ENCODE measurements at regions not wholly inside any gene's neighbourhood (a gene's known extent, or its start where the extent isn't known, plus 50 kb on each side); places are given as distances from the start of the nearest gene placed in this dataset.

- TF ChIP-seq JUND (IDR thresholded peaks at IDR 0.05; ENCODE audit: low read length) (no peak), SUZ12 (IDR thresholded peaks at IDR 0.05; ENCODE audit: low read length) (no peak), RAD21 (IDR thresholded peaks at IDR 0.05 in 1 of 2, conservative IDR thresholded peaks at IDR 0.05 in 1 of 2; ENCODE audit: low read depth in 2 of 2, low read length in 2 of 2) (no peak), BACH1 (IDR thresholded peaks at IDR 0.05; ENCODE audit: low read length) (no peak), FOSL1 (IDR thresholded peaks at IDR 0.05; ENCODE audit: insufficient read depth, low read depth, low read length) (no peak), TAF7 (optimal IDR thresholded peaks at IDR 0.05; ENCODE audit: borderline replicate concordance, low read depth, low read length) (no peak), YY1 (IDR thresholded peaks at IDR 0.05; ENCODE audit: low read depth, low read length) (no peak)
Observed at GRCh38 chr9:26530841-26531240, 361.8 kb downstream of the CAAP1 start (continued).
